Epidermal melanocyte (primary cell): ENCODE measurements at regions not wholly inside any gene's neighbourhood (a gene's known extent, or its start where the extent isn't known, plus 50 kb on each side); places are given as distances from the start of the nearest gene placed in this dataset.
"Not testable (repeated sequence)": the region's sequence is repeated elsewhere in the genome, so short reads cannot be mapped to it uniquely, and the experiment has no call there.

Experiments
- DNase-seq: peaks from one replicate; pipeline ENCODE4 v3.0.0; 2011; ENCODE audit warnings: low spot score; ENCODE audit not compliant: insufficient read length

GRCh38 chr1:149157409-149157808, 54.1 kb upstream of the NBPF9 start:
- DNase-seq, result not testable (repeated sequence)

GRCh38 chr1:149158308-149158707, 55.0 kb upstream of the NBPF9 start:
- DNase-seq, result not testable (repeated sequence)

GRCh38 chr1:149163063-149163444, 59.7 kb upstream of the NBPF9 start:
- DNase-seq, result not testable (repeated sequence)

- not testable (repeated sequence) for DNase-seq
Measured at GRCh38 chr1:149174765-149175164, 71.4 kb upstream of the NBPF9 start.

- DNase-seq, result not testable (repeated sequence)
Measured at GRCh38 chr1:149175812-149176211, 72.5 kb upstream of the NBPF9 start.

GRCh38 chr1:149176453-149177316, 73.3 kb upstream of the NBPF9 start:
- DNase-seq, result not testable (repeated sequence)

- DNase-seq, result not testable (repeated sequence)
Measured at GRCh38 chr1:149190742-149191141, 87.4 kb upstream of the NBPF9 start.

- not testable (repeated sequence) for DNase-seq
Measured at GRCh38 chr1:149196651-149197050, 93.3 kb upstream of the NBPF9 start.

- peak; percentile 7 for DNase-seq
Measured at GRCh38 chr1:149200567-149200966, 97.2 kb upstream of the NBPF9 start.

GRCh38 chr1:149202283-149202682, 98.9 kb upstream of the NBPF9 start:
- DNase-seq, result not testable (repeated sequence)

- not testable (repeated sequence) for DNase-seq
Measured at GRCh38 chr1:149204396-149204795, 101.0 kb upstream of the NBPF9 start.

- not testable (repeated sequence) for DNase-seq
Measured at GRCh38 chr1:149208836-149209235, 105.5 kb upstream of the NBPF9 start.

- not testable (repeated sequence) for DNase-seq
Measured at GRCh38 chr1:149211757-149212420, 108.5 kb upstream of the NBPF9 start.

GRCh38 chr1:149212946-149213345, 109.6 kb upstream of the NBPF9 start:
- DNase-seq, result not testable (repeated sequence)

- not testable (repeated sequence) for DNase-seq
Measured at GRCh38 chr1:149213673-149214072, 110.3 kb upstream of the NBPF9 start.

GRCh38 chr1:149218080-149218988, 115.0 kb upstream of the NBPF9 start:
- not testable (repeated sequence) for DNase-seq

- not testable (repeated sequence) for DNase-seq
Measured at GRCh38 chr1:149219539-149219938, 116.2 kb upstream of the NBPF9 start.

- not testable (repeated sequence) for DNase-seq
Measured at GRCh38 chr1:149220463-149221074, 117.2 kb upstream of the NBPF9 start.

- DNase-seq, result not testable (repeated sequence)
Measured at GRCh38 chr1:149227933-149228665, 124.7 kb upstream of the NBPF9 start.
